ENCODE measurements at regions not wholly inside any gene's neighbourhood (a gene's known extent, or its start where the extent isn't known, plus 50 kb on each side); places are given as distances from the start of the nearest gene placed in this dataset.

- no peak overlapping the region for H3K4me3 Mint-ChIP-seq
- ATAC-seq = no peak
- TF ChIP-seq EZH2 (IDR thresholded peaks at IDR 0.05; ENCODE audit: low read depth, unreplicated experiment) = no peak
- TF ChIP-seq REST (IDR thresholded peaks at IDR 0.05; ENCODE audit: unreplicated experiment) = no peak
- TF ChIP-seq CREB1 (CRISPR knock-in tag; IDR thresholded peaks at IDR 0.05; ENCODE audit: low read depth) = no peak
- TF ChIP-seq POLR2AphosphoS5 (IDR thresholded peaks at IDR 0.05; ENCODE audit: low read depth) = no peak
- TF ChIP-seq NANOG (IDR thresholded peaks at IDR 0.05; ENCODE audit: borderline replicate concordance) = no peak
- no peak for TF ChIP-seq STAT1 (IDR thresholded peaks at IDR 0.05; ENCODE audit: unreplicated experiment)
- TF ChIP-seq JUNB (IDR thresholded peaks at IDR 0.05; ENCODE audit: unreplicated experiment) = no peak
- TF ChIP-seq ZNF331 (CRISPR knock-in tag; IDR thresholded peaks at IDR 0.05; ENCODE audit: low read depth) = no peak
- TF ChIP-seq ETS1 (IDR thresholded peaks at IDR 0.05) = no peak
- TF ChIP-seq ZNF114 (CRISPR knock-in tag; IDR thresholded peaks at IDR 0.05) = no peak
- no peak for TF ChIP-seq EZH2phosphoT487 (IDR thresholded peaks at IDR 0.05; ENCODE audit: unreplicated experiment)
- no peak for TF ChIP-seq ZNF462 (CRISPR knock-in tag; IDR thresholded peaks at IDR 0.05)
- TF ChIP-seq CTCF (conservative IDR thresholded peaks at IDR 0.05; ENCODE audit: low read depth in 2 of 2) = no peak
- Histone ChIP-seq H3K4me3 (no peak overlapping the region), H3K4me1 (ENCODE audit: insufficient read depth) (no peaks in the 10 kb centered on the region), H3F3A (replicated peaks; ENCODE audit: low read depth) (no peaks in the 10 kb centered on the region), H3K4me2 (no peak overlapping the region), H2AFZ (no peak overlapping the region), H3K27ac (ENCODE audit: low read depth) (no peak overlapping the region), H3K79me2 (replicated peaks; ENCODE audit: insufficient read depth) (no peaks in the 10 kb centered on the region), H4K20me1 (replicated peaks; ENCODE audit: insufficient read depth) (no peaks in the 10 kb centered on the region), H3K27me3 (ENCODE audit: insufficient read depth) (no peaks in the 10 kb centered on the region), H3K36me3 (ENCODE audit: insufficient read depth) (no peaks in the 10 kb centered on the region), H3K9me2 (ENCODE audit: insufficient read depth) (0 out of 2 replicates have a peak, but pooled peaks cover 3% of the 10 kb centered on the region)
- peaks cover 4% of the 10 kb centered on the region for H3K27me3 Mint-ChIP-seq (ENCODE audit: insufficient read depth, low read depth, poor library complexity)
- no peaks in the 10 kb centered on the region; the same call in 2 of the 3 replicates for H3K9me3 Mint-ChIP-seq
- no peak for DNase-seq (ENCODE audit: low spot score)
- H3K4me1 Mint-ChIP-seq = no peaks in the 10 kb centered on the region; the same call in 2 of the 3 replicates
- no peak overlapping the region for H3K27ac Mint-ChIP-seq
- no peaks in the 10 kb centered on the region; the same call in 2 of the 3 replicates for H3K36me3 Mint-ChIP-seq (ENCODE audit: low read depth)
These were observed 59.8 kb upstream of the THBS2 start for GRCh38 chr6:169313347-169314010.

All from GM23338 (cell line).